ENCODE measurements at regions not wholly inside any gene's neighbourhood (a gene's known extent, or its start where the extent isn't known, plus 50 kb on each side); places are given as distances from the start of the nearest gene placed in this dataset.

- TF ChIP-seq CTCF (IDR thresholded peaks at IDR 0.05) (no peak), POLR2A (IDR thresholded peaks at IDR 0.05) (no peak)
Observed at GRCh38 chr13:68813180-68813796, 1294.3 kb upstream of the ATXN8OS start.

All from heart left ventricle (tissue), 13 donors.